Stimulated activated CD4-positive, alpha-beta T cell treated with anti-CD3 and anti-CD28 coated beads, Interleukin-2, amount 100 ng/mL, for 24 hours (primary cell): ENCODE measurements at regions not wholly inside any gene's neighbourhood (a gene's known extent, or its start where the extent isn't known, plus 50 kb on each side); places are given as distances from the start of the nearest gene placed in this dataset.
"Not testable (repeated sequence)": the region's sequence is repeated elsewhere in the genome, so short reads cannot be mapped to it uniquely, and the experiment has no call there.

Experiments used
- DNase-seq, 2 donors: peaks; one replicate each; pipeline ENCODE4 v3.0.0-alpha.2; 2020

GRCh38 chr1:182331387-182331786 is 60.2 kb downstream of the GLUL start:
- no peak for DNase-seq

GRCh38 chr1:182330303-182330702 is 61.3 kb downstream of the GLUL start:
- DNase-seq = no peak

- DNase-seq = no peak
These were observed 62.1 kb downstream of the GLUL start for GRCh38 chr1:182329471-182329870.

GRCh38 chr1:182328591-182328990 is 63.0 kb downstream of the GLUL start:
- DNase-seq = no peak

GRCh38 chr1:182325339-182325738 is 66.3 kb downstream of the GLUL start:
- no peak for DNase-seq

- DNase-seq = not testable (repeated sequence)
These were observed 70.1 kb downstream of the GLUL start for GRCh38 chr1:182321532-182321931.

- DNase-seq = no peak
These were observed 73.9 kb downstream of the GLUL start for GRCh38 chr1:182317611-182318161.

GRCh38 chr1:182316454-182316853 is 75.1 kb downstream of the GLUL start:
- DNase-seq = not testable (repeated sequence)

GRCh38 chr1:182315167-182315556 is 76.4 kb downstream of the GLUL start:
- no peak for DNase-seq

GRCh38 chr1:182309631-182310351 is 81.8 kb downstream of the GLUL start:
- no peak for DNase-seq

- no peak for DNase-seq
These were observed 82.8 kb downstream of the GLUL start for GRCh38 chr1:182308826-182309225.

GRCh38 chr1:182307486-182307885 is 84.1 kb downstream of the GLUL start:
- DNase-seq = not testable (repeated sequence)

GRCh38 chr1:182305861-182306260 is 85.7 kb downstream of the GLUL start:
- DNase-seq = no peak

- no peak for DNase-seq
These were observed 87.0 kb downstream of the GLUL start for GRCh38 chr1:182304627-182305026.

- no peak for DNase-seq
These were observed 87.4 kb downstream of the GLUL start for GRCh38 chr1:182304218-182304617.

- DNase-seq = no peak
These were observed 87.8 kb downstream of the GLUL start for GRCh38 chr1:182303778-182304177.

GRCh38 chr1:182301467-182302198 is 90.0 kb downstream of the GLUL start:
- no peak for DNase-seq

- no peak for DNase-seq
These were observed 90.6 kb downstream of the GLUL start for GRCh38 chr1:182301026-182301436.

- no peak for DNase-seq
These were observed 91.6 kb downstream of the GLUL start for GRCh38 chr1:182299728-182300616.

- DNase-seq = not testable (repeated sequence)
These were observed 92.4 kb downstream of the GLUL start for GRCh38 chr1:182299054-182299727.

GRCh38 chr1:182297335-182297734 is 94.3 kb downstream of the GLUL start:
- no peak for DNase-seq

- DNase-seq = no peak
These were observed 95.9 kb downstream of the GLUL start for GRCh38 chr1:182295697-182296096.
